RPMI7951 (cell line): ENCODE measurements at regions not wholly inside any gene's neighbourhood (a gene's known extent, or its start where the extent isn't known, plus 50 kb on each side); places are given as distances from the start of the nearest gene placed in this dataset.
"Not testable (repeated sequence)": the region's sequence is repeated elsewhere in the genome, so short reads cannot be mapped to it uniquely, and the experiment has no call there.

Source experiments
- DNase-seq: peaks from one replicate; pipeline ENCODE4 v3.0.0-alpha.2; 2012; ENCODE audit warnings: low read depth

GRCh38 chr3:6680119-6680806, 180.7 kb upstream of the GRM7 start:
- DNase-seq, result no peak

DNA sequence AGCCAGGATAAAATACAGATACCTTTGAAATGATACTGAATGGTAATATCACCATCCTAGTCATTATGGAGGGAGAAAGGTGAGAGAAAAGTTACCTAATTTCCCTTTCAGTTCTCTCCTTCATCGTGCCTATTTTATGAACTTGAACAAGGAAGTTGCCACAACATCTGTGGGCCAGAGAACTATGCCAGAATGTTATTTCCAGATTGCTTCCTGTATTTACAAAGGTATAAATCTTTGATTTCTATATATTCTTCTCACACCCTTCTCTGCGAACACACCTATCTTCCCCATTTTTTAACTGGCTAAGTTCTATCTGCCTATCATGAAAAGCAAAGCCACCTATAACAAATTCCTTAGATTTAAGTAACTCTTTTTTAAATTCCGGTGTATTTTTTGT, 163.6 kb upstream of the GRM7 start:
- no peak for DNase-seq

DNA sequence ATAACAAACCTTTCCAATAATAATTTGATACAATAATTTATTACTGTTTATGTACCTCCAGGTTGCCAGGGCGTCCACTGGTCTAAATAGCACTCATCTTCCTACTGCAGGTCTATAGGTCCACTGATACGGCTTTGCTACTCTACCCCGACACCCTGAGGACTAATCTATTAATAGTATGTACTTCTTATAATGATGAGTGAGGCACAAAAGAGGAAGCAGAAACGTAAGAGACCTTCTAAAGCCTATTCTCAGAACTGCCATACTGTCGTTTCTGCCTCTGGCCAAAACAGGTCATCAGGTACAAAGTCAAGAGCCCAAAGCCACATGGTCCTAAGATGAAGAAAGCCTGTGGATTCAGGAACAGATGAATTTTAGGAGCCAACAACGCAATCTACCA, 163.2 kb upstream of the GRM7 start:
- no peak for DNase-seq

DNA sequence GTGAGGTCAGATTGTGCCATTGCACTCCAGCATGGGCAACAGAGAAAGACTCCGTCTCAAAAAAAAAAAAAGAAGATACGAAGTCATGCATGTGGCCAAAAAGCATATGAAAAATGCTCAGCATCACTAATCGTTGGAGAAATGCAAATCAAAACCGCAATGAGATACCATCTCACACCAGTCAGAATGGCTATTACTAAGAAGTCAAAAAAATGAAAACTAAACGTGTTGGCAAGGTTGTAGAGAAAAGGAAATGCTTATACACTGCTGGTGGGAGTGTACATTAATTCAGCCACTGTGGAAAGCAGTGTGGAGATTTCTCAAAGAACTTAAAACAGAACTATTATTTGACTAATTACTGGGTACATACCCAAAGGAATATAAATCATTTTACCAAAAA, 156.1 kb upstream of the GRM7 start:
- not testable (repeated sequence) for DNase-seq

- no peak for DNase-seq
Observed at GRCh38 chr3:6706777-6707176, 154.1 kb upstream of the GRM7 start.

DNA sequence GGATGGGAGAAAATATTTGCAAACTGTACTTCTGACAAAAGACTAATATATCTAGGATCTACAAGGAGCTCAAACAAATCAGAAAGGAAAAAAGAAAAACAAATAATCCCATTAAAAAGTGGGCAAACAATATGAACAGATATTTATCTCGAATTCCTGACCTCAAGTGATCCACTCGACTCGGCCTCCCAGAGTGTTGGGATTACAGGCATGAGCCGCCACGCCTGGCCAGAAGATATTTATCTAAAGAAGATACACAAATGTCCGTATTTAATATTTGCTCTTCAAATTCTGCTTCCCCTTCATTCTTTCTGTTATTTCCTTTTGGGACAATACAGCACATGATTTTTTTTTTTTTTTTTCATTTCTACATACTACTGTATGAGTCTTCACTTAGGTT, 151.7 kb upstream of the GRM7 start:
- no peak for DNase-seq

- DNase-seq, result no peak
Observed at GRCh38 chr3:6714962-6715361, 146.0 kb upstream of the GRM7 start.

GRCh38 chr3:6716420-6716819, 144.5 kb upstream of the GRM7 start:
- no peak for DNase-seq

GRCh38 chr3:6717026-6717943, 143.6 kb upstream of the GRM7 start:
- DNase-seq, result no peak

DNA sequence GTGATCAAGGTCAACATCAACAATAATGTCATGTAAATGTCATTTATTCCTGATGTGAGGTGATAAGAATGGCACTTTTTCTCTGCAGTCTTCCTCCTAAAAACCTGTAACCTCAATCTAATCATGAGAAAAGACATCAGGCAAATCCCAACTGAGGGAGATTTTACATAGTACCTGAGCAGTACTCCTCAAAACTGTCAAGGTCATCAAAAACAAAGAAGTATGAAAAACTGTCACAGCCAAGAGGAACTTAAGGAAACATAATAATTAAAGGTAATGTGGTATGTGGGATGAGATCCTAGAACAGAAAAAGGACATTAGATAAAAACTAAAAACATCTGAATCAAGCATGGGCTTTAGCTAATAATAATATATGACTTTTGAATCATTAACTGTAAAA, 140.9 kb upstream of the GRM7 start:
- DNase-seq, result no peak

GRCh38 chr3:6721491-6721890, 139.4 kb upstream of the GRM7 start:
- no peak for DNase-seq

- no peak for DNase-seq
Observed at GRCh38 chr3:6723205-6723604, 137.7 kb upstream of the GRM7 start.

DNA sequence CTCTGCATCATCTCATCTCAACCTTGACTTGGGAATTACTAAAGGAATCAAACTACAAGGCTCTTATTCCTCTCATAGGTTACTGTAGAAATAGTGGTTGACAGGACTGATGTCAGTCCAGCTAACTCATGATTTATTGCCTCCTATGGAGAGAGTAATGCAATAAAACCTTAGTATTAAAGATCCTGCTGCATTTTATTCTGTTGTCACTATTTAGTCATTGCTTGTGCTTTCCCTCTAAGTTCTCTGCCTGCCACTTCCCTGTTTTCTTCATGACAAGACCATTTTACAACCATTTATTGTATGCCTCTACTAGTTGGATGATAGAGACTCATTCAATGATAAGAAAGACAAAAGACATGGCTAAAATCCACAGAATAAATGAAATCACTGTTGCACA, 134.1 kb upstream of the GRM7 start:
- DNase-seq, result no peak

- DNase-seq, result no peak
Observed at GRCh38 chr3:6732807-6733206, 128.1 kb upstream of the GRM7 start.

DNA sequence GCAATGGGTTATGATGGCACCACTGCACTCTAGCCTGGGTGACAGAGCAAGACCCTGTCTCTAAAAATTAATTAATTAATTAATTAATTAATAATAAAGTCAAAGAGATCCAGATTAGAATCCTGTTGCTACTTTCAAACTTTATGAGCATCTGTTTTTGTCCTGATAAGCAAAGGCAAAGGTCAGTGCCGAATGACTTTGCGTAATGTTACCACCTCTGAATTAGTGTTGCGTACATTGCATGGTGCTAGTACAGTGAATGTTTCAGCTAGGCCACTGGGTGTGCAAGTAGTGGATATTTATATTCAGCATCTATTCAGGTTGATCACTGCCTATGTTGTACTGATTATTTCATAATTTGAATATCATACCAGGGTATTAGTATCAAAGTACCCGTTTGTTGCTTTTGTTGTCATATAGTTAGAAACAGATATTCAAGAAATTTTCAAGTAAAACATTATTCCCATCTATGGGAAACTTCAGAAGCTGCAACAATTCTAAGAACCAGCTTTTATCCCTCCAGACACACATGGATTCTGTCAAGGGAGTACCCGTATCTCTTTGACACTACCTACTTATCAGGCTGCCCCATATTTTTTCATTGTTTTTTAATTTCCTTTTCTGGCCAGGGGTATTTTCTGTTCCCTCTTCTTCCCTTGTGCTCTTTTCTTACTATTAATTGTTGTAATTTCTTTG, 127.1 kb upstream of the GRM7 start:
- no peak for DNase-seq

DNA sequence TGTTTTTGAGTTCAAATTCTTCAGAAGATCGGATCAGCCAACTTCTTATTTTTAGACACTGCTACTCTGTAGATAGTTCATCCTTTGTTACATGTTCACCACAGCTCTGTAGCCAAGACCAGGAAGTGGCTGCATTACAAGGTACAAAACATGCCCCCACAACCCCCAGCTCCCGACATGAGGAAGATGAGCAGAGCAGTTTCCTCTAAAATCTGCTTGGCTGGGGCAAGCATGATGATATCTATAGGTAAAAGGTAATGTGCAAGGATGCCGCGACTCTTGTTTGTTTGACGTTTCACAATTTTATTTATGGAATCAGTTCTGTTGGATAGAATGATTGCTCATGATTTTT, 126.5 kb upstream of the GRM7 start:
- DNase-seq, result no peak

GRCh38 chr3:6736836-6737629, 123.9 kb upstream of the GRM7 start:
- no peak for DNase-seq

DNA sequence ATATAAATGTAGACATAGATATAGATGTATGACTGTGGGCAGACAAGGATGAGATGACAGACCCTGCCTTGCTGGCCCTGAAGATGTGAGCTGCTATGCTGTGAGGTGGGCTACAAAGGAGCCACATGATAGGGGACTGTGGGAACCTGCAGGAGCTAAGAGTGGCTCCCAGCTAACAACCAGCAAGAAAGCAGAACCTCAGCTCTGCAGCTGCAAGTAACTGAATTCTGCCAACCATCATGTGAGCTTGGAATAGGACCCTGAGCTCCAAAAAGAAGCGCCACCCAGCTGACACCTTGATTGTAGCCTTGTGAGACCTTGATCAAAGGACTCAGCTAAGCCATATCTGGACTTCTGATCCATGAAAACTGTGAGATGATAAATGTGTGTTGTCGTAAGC, 123.3 kb upstream of the GRM7 start:
- DNase-seq, result no peak

DNA sequence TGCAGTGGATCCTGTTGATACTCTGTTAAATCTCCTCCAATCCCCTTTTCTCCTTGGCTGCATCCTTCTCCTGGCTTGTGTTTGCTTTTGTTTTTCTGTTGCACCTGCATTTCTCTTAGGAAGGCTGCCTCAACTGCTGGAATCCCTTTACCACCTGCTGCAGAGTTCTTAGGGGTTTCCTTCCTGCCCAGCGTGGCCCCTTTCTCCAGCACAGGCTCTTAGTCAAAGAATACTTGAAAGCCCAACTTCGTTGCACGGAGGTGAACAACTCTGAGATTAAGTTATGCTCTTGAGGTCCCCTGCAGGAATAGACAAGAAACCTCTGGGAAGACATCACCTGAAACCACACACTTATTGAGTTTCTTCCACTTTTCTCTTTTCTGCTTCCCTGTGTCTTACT, 121.6 kb upstream of the GRM7 start:
- no peak for DNase-seq

DNA sequence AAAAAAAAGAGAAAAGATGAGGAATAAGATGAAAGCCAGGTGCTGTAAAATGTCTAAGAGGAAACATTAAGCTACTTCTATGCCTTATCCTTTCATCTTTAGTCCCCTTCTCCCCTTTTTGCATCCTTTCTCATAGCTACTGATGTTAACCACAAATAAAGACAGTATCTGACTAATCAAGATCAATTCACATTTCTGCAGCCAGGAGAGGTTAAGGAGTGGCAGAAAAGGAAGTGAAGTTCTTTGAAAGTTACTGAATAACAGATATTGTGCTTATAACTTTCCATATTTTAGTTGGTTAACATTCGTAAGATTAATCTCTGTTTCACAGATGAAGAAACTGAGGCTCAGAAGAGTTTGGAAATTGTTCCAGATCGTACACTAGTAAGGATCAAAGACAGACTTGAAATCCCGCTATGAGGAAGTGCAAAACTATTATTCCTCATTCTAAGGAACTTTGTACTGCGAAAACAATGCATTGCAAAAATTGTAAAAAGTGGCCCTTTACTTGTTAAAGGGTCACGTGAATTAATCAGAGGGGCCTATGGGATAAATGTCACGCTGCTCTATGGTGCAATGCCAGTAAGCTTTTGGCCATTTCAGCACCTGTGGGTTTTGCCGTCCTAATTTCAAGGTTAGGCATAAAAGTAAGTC, 117.7 kb upstream of the GRM7 start:
- no peak for DNase-seq

DNA sequence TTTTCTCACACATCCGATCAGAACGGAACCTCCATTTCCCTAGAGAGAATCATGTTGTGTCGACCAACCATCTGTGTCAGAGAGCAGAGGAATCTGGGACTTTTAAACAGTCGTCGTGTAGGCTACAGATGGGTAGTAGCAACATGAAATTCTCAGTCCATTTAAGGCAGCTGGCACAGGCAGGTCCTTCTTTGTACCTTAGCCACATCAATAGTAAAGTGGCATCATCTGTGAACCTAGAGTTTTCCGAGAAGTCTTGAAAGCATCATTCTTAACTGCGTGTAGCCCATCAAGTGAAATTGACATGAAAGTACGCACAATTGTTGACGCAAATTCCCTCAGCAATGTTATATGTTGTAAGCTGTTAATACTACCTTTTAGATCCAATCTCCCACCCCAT, 114.5 kb upstream of the GRM7 start:
- no peak for DNase-seq

DNA sequence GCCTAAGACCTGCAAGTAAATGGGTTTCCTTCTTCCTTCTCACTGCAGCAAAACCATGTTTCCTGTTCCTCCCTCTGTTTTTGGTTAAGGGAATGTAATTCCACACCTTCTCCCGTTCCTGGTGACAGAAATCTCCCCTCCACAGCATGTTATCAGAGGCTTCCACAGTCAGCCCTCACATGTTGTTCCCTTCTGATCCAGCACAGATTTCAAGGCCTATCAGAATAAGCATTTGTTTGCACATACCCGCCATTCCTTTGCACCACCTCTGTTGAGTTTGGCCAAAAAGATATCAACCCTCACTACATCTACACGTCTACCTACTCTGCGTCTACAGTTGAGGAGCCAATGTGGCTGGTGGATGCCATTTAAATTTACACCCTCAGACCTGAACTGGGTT, 113.9 kb upstream of the GRM7 start:
- DNase-seq, result no peak
